ENCODE measurements at regions not wholly inside any gene's neighbourhood (a gene's known extent, or its start where the extent isn't known, plus 50 kb on each side); places are given as distances from the start of the nearest gene placed in this dataset.

- Histone ChIP-seq H3K9me3 (ENCODE audit: low read length) (no peaks in the 10 kb centered on the region), H3K4me3 (replicated peaks in 1 of 3; ENCODE audit: insufficient read depth in 1 of 3, low read depth in 2 of 3, low read length in 3 of 3) (peak overlapping the region; percentile 39 to 56 (median 42)), H2AFZ (ENCODE audit: low read length) (no peak overlapping the region), H3K4me1 (ENCODE audit: insufficient read depth, low read length) (peaks cover 52% of the 10 kb centered on the region), H3K79me2 (ENCODE audit: insufficient read depth, low read length) (peaks cover 5% of the 10 kb centered on the region), H3K27me3 (ENCODE audit: control insufficient read depth in 1 of 2, insufficient read depth in 2 of 2, low read length in 2 of 2) (no peaks in the 10 kb centered on the region), H3K9ac (ENCODE audit: insufficient read depth, low read depth, low read length) (peak overlapping the region; percentile 46), H3K36me3 (replicated peaks in 1 of 2; ENCODE audit: control insufficient read depth in 1 of 2, insufficient read depth in 2 of 2, low read length in 2 of 2) (no peaks in the 10 kb centered on the region), H4K20me1 (ENCODE audit: insufficient read depth, low read length) (no peaks in the 10 kb centered on the region), H3K27ac (ENCODE audit: extremely low read length, insufficient read depth, low read length) (peak overlapping the region; percentile 32), H3K4me2 (ENCODE audit: low read depth, low read length) (peak overlapping the region; percentile 65)
- ATAC-seq (peak; percentile 70), DNase-seq (ENCODE audit: low spot score) (peak; percentile 25), FAIRE-seq (no peak)
- ChIA-PET POLR2A (interaction anchor here (1.3 to 1.8 kb wide), 3 partner anchors 14 to 50 kb away, joined by 7 to 10 read pairs (median 9); no protein-coding TSS in a partner anchor), CTCF (ENCODE audit: low intra/inter-chr PET ratio, low total read pairs) (no interaction called here)
- 18% methylated on average over 6 of the region's 6 CpGs for WGBS (ENCODE audit: low lambda C conversion rate)
- BruUV-seq (replicated peaks), result no TSS peak
- in situ Hi-C loops (cut with HindIII; ENCODE audit: extremely low pct_ligation_motif_present, low pct_unique_long_range_greater_than_20kb) (no loop called here), intact Hi-C loops (cut with micrococcal nuclease; ENCODE audit: unreplicated experiment) (loop anchor here (5.0 to 10.0 kb wide), 2 partner anchors 35 to 377 kb away; no protein-coding TSS in a partner anchor)
- TF ChIP-seq TCF7L2 (IDR thresholded peaks at IDR 0.05; ENCODE audit: low read depth, low read length), result no peak
- no peak for TF ChIP-seq JARID2 (CRISPR knock-in tag; IDR thresholded peaks at IDR 0.05; ENCODE audit: insufficient replicate concordance)
- TF ChIP-seq SOX5 (CRISPR knock-in tag; IDR thresholded peaks at IDR 0.05; ENCODE audit: borderline replicate concordance), result no peak; the same call in 1 of the 2 replicates
- peak; percentile 68; the same call in 1 of the 2 replicates for TF ChIP-seq KMT2A (CRISPR knock-in tag; IDR thresholded peaks at IDR 0.05)
- TF ChIP-seq PREB (CRISPR knock-in tag; IDR thresholded peaks at IDR 0.05), result no peak
- 0 out of 2 replicates have a peak, but pooled peaks have one; percentile 44 for TF ChIP-seq ZNF878 (CRISPR knock-in tag; IDR thresholded peaks at IDR 0.05)
- no peak for TF ChIP-seq FOXP1 (IDR thresholded peaks at IDR 0.05)
- peak; percentile 59 for TF ChIP-seq FOXP1 (CRISPR knock-in tag; IDR thresholded peaks at IDR 0.05)
- no peak for TF ChIP-seq ZNF18 (CRISPR knock-in tag; IDR thresholded peaks at IDR 0.05; ENCODE audit: insufficient replicate concordance)
- TF ChIP-seq IKZF5 (CRISPR knock-in tag; IDR thresholded peaks at IDR 0.05), result peak; percentile 51; the same call in 1 of the 2 replicates
- TF ChIP-seq FOXP4 (CRISPR knock-in tag; IDR thresholded peaks at IDR 0.05), result 0 out of 2 replicates have a peak, but pooled peaks have one; percentile 21
- TF ChIP-seq FOXA3 (CRISPR knock-in tag; IDR thresholded peaks at IDR 0.05), result peak; percentile 47
- TF ChIP-seq ZNF337 (CRISPR knock-in tag; IDR thresholded peaks at IDR 0.05; ENCODE audit: borderline replicate concordance, low read depth), result 0 out of 2 replicates have a peak, but pooled peaks have one; percentile 49
- no peak for TF ChIP-seq MBNL3 (CRISPR knock-in tag; conservative IDR thresholded peaks at IDR 0.05)
- peak; percentile 49; the same call in 1 of the 2 replicates for TF ChIP-seq HDAC1 (CRISPR knock-in tag; IDR thresholded peaks at IDR 0.05)
- TF ChIP-seq HNRNPUL1 (IDR thresholded peaks at IDR 0.05; ENCODE audit: low read depth, low read length), result no peak
These were observed 99.6 kb upstream of the DST start for GRCh38 chr6:56742122-56742791.

All from HepG2 (cell line).